ENCODE measurements at regions not wholly inside any gene's neighbourhood (a gene's known extent, or its start where the extent isn't known, plus 50 kb on each side); places are given as distances from the start of the nearest gene placed in this dataset.

DNA sequence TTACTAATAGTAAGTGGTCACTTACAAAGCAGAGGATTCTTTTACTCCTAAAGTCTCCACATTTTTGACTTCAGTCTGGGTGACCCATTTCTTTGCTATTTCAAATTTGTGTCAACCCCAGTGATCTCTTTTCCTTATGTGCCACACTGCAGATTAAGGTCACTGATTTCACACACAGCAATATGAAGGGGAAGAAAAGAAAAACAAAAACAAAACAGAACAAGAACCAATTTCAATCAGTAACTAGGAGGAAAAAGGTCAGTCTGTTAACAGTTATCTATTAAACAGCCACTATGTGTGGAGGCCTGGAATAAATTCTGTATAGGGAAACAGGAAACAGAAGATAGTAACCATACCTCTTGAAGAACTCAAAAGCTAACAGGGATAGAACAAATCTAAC lies 72.0 kb upstream of the ACVR2A start:
- TF ChIP-seq, protein P1, sequence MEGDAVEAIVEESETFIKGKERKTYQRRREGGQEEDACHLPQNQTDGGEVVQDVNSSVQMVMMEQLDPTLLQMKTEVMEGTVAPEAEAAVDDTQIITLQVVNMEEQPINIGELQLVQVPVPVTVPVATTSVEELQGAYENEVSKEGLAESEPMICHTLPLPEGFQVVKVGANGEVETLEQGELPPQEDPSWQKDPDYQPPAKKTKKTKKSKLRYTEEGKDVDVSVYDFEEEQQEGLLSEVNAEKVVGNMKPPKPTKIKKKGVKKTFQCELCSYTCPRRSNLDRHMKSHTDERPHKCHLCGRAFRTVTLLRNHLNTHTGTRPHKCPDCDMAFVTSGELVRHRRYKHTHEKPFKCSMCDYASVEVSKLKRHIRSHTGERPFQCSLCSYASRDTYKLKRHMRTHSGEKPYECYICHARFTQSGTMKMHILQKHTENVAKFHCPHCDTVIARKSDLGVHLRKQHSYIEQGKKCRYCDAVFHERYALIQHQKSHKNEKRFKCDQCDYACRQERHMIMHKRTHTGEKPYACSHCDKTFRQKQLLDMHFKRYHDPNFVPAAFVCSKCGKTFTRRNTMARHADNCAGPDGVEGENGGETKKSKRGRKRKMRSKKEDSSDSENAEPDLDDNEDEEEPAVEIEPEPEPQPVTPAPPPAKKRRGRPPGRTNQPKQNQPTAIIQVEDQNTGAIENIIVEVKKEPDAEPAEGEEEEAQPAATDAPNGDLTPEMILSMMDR (IDR thresholded peaks at IDR 0.05) = no peak
- DNase-seq (no peak), ATAC-seq (ENCODE audit: poor library complexity) (no peak)
- Histone ChIP-seq H3K4me1 (ENCODE audit: insufficient read depth, low read length) (no peaks in the 10 kb centered on the region), H3K27ac (ENCODE audit: low read depth in 1 of 2, low read length in 2 of 2) (no peak overlapping the region), H3K4me3 (ENCODE audit: low read length) (no peak overlapping the region), H3K36me3 (ENCODE audit: insufficient read depth, low read length) (no peaks in the 10 kb centered on the region), H3K9me3 (ENCODE audit: control insufficient read depth in 1 of 2, insufficient read depth in 1 of 2, low read length in 2 of 2) (no peaks in the 10 kb centered on the region), H3K27me3 (ENCODE audit: control insufficient read depth in 1 of 2, insufficient read depth in 2 of 2, low read length in 2 of 2) (no peaks in the 10 kb centered on the region)
- intact Hi-C loops (cut with DNase I, micrococcal nuclease) = no loop called here
- Mint-ChIP-seq H3K27ac (no peak overlapping the region), H3K4me1 (ENCODE audit: low read depth) (no peaks in the 10 kb centered on the region), H3K36me3 (ENCODE audit: low read depth) (no peaks in the 10 kb centered on the region), H3K9me3 (no peaks in the 10 kb centered on the region), H3K27me3 (no peaks in the 10 kb centered on the region), H3K4me3 (no peak overlapping the region)
- CTCF ChIA-PET = no interaction called here
- POLR2A ChIA-PET = no interaction called here

DNA sequence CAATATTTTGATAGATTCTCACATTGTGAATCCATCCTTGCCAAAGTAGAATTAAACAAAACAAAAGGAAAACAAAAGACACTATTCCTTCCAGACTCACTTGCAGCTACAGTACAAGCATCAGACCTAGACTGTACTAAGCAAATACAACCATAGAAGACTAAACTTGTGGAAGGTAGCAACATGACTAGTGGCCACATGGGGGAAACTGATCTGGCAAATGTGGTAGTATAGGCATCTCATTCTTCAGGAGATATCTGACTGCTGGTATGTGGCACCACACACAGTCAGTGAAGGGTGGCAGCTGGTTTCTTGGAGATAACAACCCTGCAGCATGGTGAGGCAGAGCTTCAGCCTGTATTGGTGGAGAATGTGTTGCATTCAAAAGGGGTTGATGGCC lies 81.0 kb upstream of the ACVR2A start:
- Mint-ChIP-seq H3K4me1 (ENCODE audit: low read depth) (no peaks in the 10 kb centered on the region), H3K27ac (no peak overlapping the region), H3K36me3 (ENCODE audit: low read depth) (no peaks in the 10 kb centered on the region), H3K27me3 (peaks cover 7% of the 10 kb centered on the region), H3K4me3 (no peak overlapping the region), H3K9me3 (no peaks in the 10 kb centered on the region)
- intact Hi-C loops (cut with DNase I, micrococcal nuclease) = no loop called here
- DNase-seq = no peak
- no peaks in the 10 kb centered on the region for H3K4me1 ChIP-seq (ENCODE audit: insufficient read depth, low read length)
- H3K36me3 ChIP-seq (ENCODE audit: insufficient read depth, low read length) = no peaks in the 10 kb centered on the region
- TF ChIP-seq, protein P1 (IDR thresholded peaks at IDR 0.05) = no peak
- H3K4me3 ChIP-seq (ENCODE audit: low read length) = no peak overlapping the region
- CTCF ChIA-PET = no interaction called here
- peaks cover 0 to 7% of the 10 kb centered on the region in 2 experiments for H3K9me3 ChIP-seq (ENCODE audit: control insufficient read depth in 1 of 2, insufficient read depth in 1 of 2, low read length in 2 of 2)
- H3K27ac ChIP-seq (ENCODE audit: low read depth in 1 of 2, low read length in 2 of 2) = no peak overlapping the region
- ATAC-seq (ENCODE audit: poor library complexity) = no peak
- POLR2A ChIA-PET = no interaction called here
- no peaks in the 10 kb centered on the region for H3K27me3 ChIP-seq (ENCODE audit: control insufficient read depth in 1 of 2, insufficient read depth in 2 of 2, low read length in 2 of 2)

DNA sequence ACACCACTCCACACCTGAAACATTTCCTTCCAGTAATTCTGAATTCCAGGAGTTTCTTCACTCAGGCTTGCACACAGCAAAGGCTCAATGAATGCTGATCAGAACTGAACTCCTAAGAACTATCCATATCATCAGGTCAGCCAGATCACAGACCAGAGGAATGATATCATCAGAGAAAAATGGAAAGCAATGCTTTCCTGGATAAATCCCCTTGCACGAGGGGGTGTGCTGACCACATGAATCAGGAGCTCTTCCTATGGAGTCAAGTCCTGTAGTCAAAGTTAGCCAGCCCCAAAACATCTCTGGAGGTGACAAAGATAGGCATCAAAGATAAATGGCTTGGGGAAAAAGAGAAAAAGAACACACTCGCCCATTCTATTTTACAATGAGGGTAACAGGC lies 83.8 kb upstream of the ACVR2A start:
- no peak overlapping the region for H3K27ac Mint-ChIP-seq
- no peak for DNase-seq
- no peak for ATAC-seq (ENCODE audit: poor library complexity)
- H3K4me1 Mint-ChIP-seq (ENCODE audit: low read depth) = no peaks in the 10 kb centered on the region
- no peak overlapping the region for H3K4me3 Mint-ChIP-seq
- H3K4me3 ChIP-seq (ENCODE audit: low read length) = no peak overlapping the region
- ChIA-PET POLR2A (no interaction called here), CTCF (no interaction called here)
- TF ChIP-seq, protein P1 (IDR thresholded peaks at IDR 0.05) = no peak
- H3K27ac ChIP-seq (ENCODE audit: low read depth in 1 of 2, low read length in 2 of 2) = no peak overlapping the region
- H3K27me3 Mint-ChIP-seq = peaks cover 7% of the 10 kb centered on the region
- H3K27me3 ChIP-seq (ENCODE audit: control insufficient read depth in 1 of 2, insufficient read depth in 2 of 2, low read length in 2 of 2) = no peaks in the 10 kb centered on the region
- no peaks in the 10 kb centered on the region for H3K36me3 Mint-ChIP-seq (ENCODE audit: low read depth)
- no peaks in the 10 kb centered on the region for H3K4me1 ChIP-seq (ENCODE audit: insufficient read depth, low read length)
- H3K9me3 ChIP-seq (ENCODE audit: control insufficient read depth in 1 of 2, insufficient read depth in 1 of 2, low read length in 2 of 2) = no peaks in the 10 kb centered on the region
- H3K36me3 ChIP-seq (ENCODE audit: insufficient read depth, low read length) = no peaks in the 10 kb centered on the region
- no peaks in the 10 kb centered on the region for H3K9me3 Mint-ChIP-seq
- intact Hi-C loops (cut with DNase I, micrococcal nuclease) = no loop called here
